NCI-H345 (cell line): ENCODE measurements at regions not wholly inside any gene's neighbourhood (a gene's known extent, or its start where the extent isn't known, plus 50 kb on each side); places are given as distances from the start of the nearest gene placed in this dataset.

Source experiments
- DNase-seq: peaks from one replicate; lab custom pipeline; 2025; lab: John Stamatoyannopoulos, UW

DNA sequence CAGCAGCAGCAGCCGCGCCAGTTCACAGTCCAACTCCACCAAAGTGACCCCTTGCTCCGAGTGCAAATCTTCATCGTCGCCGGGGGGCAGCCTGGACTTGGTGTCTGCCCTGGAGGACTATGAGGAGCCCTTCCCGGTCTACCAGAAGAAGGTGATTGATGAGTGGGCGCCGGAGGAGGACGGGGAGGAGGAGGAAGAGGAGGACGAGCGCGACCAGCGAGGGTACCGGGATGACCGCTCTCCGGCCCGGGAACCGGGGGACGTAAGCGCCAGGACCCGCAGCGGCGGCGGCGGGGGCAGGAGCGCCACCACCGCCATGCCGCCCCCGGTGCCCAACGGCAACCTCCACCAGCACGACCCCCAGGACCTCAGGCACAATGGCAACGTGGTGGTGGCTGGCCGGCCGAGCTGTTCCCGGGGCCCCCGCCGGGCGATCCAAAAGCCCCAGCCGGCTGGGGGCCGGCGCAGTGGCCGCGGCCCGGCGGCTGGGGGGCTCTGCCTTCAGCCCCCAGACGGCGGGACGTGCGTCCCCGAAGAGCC is 224.1 kb upstream of the IL12A start:
- no peak for DNase-seq

DNA sequence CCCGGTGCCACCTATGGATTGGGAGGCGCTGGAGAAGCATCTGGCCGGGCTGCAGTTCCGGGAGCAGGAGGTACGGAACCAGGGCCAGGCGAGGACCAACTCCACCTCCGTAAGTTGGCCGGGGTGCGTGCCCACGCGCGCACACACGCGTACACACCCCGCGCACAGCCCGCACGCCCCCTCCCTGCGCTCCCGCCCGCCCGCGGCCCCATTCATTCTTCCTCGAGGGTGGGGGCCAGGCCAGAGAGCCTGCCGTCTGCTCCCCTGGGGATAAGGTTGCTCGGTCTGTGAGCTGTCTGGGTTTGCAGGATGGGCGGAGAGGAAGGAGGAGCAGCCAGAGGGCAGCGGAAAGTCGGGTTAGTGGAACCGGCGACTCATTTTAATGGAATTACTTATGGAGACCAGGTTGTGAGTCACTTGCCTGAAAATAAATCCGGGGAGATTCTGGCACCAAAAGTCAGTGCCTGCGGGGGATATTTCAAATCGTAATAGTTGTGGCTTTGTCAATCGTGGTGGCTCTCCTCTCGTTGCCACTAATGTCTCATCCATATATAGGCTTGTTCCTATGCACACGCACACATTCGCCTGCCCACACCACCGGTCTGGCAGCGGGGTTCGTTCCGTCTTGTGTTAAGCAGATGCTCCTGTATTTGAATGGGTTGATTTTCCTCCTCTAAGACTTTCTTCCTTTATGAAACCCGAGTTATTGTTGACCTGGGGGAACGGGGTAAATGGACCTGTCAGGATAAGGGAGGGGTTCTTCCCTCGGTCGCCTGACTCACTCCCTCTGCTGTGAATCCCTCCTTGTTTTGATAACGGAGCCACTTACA is 223.4 kb upstream of the IL12A start:
- peak; percentile 75 for DNase-seq

DNA sequence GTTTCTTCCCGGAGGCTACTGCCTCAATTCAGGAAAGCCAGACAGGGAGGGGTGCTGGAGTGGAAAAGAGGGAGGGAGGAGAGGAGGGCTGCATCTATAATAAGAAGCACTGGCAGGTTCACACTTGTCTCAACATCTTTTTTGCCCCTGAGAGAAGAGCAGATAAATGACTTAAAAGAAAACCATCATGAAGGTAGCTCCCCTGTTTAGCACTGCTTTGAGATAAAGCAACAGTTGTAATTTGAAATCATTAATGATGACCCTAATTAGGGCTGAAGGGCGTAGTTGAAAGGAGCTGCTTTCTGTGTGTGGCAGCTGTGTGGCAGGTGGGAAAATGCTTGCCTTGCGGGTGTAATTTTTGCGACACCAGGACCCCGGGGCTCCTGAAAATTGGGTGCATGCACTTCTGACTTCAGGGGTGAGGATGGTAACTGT is 222.8 kb upstream of the IL12A start:
- no peak for DNase-seq

DNA sequence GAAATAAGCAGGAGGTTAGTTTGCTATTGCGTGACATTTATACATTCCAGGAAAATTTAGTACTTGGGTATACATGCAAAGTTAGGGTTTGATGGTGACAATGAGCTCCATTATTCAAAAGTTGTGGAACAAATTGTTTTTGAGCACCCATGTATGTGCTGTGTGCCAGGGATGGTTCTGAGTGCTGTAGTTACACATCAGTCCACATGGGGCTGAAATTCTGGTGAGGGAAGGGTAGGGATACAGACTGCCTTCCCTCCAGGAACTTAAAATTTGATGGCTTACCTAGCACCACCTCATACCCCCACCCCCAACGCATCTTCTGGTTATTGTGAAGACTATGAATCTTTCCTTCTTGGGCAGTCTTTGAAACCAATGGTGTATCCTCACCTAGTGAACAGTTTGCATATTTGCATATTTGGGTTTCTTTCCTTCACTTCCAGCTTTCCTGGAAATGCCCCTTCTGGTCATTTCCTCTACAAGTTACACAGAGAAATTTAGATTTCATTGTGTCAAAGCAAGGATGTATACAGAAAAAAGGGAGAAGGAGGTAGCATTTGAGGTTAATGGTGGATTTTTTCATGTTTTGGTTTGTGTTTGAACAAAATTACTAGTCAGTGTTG is 222.0 kb upstream of the IL12A start:
- peak; percentile 41 for DNase-seq

DNA sequence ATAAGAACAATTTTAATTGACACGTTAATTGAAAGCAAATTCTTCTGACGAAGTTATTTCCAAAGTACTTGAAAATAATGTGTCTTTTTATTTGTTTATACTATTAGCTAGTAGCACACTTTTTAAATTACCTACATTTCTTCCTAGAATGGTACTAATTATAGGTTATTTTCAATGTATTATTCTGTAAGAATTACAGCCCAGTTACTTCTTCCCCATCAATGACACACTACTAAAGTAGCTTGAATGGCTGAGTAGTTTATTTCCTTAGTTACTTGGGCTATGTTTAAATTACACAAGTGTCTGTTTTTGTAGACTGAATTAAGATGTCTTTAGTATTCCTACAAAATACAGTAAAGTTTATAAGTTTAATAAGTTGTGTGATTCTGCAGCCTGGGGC is 217.6 kb upstream of the IL12A start:
- DNase-seq: no peak

DNA sequence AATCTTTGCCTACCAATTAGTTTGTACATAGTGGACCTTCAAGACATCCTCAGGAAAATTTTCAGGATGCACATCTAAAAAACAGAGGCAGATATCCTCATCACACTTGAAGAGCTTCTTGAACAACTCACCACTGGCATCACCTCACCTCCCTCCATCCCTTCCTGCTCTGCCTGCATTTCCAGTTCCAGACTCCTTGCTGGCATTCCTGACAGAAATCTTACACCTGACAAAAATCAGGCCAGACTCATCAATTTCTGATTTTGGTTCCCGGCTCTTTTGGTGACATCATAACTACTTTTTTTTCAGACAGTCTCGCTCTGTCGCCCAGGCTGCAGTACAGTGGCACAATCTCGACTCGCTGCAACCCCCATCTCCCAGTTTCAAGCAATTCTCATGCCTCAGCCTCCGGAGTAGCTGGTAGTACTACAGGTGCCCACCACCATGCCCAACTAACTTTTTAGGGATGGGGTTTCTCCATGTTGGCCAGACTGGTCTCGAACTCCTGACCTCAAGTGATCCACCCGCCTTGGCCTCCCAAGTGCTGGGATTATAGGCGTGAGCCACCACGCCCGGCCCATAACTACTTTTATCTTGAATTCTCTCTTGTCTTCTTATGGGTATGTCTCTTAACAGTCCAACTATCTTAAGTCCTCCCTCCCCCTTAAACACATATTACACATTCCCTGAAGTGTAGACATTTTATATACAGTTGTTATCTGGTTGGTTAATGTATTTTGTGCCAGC is 216.6 kb upstream of the IL12A start:
- DNase-seq: no peak

DNA sequence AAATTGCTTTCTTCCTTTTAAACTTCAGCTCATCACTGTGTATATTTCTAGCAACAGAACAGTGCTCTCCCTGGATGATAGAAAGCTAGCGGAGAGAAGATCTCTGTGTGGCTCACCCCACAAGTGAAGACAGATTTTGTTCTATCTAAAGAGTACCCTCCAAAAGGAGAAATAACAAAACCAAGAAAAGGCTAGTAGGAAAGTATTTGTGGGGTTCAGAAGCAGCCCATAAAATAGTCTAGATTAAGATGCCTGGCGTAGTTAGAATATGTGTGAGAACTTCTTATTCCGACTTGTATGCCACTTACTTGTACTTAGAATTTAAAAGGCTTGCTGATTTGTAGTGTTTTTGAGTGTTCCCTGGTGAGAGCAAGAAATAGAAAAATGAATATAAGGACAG is 214.9 kb upstream of the IL12A start:
- DNase-seq: no peak

DNA sequence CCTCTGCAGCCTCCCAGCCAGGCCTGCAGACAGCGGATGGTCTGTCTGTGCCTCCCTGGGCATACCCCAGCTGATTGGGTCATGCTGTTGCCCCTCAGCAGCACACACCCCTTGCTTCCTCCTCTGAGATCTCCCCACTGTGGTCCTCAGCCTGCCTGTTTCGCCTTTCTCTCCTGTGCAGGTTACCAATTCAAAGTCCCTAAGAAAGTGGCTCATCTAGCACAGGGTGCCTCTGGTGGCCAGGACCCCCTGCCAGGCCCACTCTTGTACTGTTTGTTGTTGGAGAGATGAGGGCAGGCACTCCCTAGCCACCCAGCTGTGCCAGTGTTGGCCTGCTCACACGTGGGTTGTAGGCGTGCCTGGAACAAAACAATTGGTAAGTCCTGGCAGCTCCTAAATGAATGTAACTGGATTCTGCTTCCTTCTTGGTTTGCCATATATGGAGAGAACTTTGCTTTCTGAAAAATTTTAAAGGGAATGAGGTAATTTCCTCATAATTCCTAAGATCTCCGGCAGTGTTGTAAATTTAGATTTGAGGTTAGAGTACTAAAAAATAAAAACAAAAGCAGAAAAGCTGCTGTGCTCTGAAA is 213.2 kb upstream of the IL12A start:
- DNase-seq: peak; percentile 90

DNA sequence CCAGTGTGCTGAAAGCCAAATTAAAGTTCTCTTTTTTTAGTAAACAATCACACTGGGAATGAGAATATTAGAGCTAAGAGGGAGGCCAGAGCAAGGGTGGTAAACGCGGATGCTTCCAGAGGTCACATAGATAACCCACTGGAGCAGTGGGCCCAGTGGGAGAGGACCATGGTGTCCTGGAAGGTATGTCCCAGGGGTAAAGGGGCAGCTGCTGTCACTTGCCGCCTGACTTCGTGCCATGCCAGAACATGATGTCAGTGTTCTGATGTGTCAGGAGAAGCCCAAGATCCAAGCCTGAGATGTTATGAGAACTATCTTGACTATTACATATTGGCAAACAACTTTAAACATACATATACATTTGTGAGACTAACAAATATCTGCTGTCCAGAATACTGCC is 211.9 kb upstream of the IL12A start:
- DNase-seq: no peak

DNA sequence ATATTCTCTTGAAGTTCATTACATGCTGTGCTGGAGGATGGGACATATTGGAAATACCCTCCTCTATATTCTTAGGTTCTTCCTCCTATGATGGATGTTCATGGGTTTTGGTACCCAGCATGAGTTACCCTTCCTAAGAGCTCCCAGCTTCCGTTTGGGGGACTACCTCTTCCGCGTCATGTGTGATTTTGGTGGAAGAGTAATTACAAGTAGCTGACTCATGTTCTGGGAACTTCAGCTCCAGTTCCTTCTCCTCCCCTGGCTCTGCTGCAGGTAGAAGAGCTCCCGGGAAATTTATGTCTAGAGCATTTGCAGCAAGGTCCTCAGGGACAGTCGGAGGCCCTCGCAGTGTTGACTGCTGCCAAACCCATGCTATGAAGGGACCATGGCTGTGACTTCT is 208.8 kb upstream of the IL12A start:
- DNase-seq: no peak

DNA sequence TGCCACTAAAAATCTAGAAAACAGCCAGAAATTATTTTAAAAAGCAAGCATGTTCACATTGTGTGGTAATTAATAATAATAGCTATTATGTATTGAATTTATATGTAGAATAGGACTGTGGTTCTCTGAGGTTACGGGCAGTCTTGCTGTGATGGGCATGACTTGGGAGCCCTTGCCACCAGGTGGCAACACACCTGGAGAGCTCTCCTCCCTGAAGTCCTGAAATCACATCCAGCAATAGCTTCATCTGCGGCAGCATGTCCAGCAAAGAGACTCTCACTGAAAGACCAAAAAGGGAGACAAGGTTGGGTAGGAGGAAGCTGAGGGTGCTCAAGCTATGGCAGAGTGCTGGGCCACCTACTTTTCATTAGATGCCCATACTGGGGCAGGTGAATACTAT is 206.8 kb upstream of the IL12A start:
- DNase-seq: peak; percentile 3

DNA sequence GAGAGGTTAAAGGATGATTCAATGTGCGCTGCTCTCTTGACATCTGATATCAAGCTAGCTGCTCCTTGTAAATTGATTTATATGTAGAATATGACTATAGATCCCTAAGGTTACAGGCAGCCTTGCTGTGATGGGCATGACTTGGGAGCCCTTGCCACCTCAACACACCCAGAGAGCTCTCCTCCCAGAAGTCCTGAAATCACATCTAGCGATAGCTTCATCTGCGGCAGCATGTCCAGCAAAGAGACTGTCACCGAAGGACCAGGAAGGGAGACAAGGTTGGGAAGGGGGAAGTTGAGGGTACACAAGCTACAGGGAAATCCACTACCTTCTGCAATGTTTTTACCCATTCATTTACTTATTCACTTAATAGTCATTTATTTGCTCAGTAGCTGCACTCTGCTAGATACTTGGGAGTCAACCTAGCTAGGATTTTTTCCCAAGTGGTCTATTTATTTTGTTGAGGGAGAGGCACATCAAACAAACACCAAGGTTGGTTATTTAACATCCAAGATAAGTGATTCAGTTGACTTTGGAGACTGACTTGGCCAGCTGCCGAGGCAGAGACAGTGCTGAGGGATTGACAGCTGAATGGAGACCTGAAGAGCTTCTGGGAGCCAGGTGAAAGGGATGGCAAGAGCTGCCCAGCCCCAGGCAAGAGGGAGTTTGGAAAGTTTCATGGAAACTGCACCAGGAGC is 205.8 kb upstream of the IL12A start:
- DNase-seq: peak; percentile 86

DNA sequence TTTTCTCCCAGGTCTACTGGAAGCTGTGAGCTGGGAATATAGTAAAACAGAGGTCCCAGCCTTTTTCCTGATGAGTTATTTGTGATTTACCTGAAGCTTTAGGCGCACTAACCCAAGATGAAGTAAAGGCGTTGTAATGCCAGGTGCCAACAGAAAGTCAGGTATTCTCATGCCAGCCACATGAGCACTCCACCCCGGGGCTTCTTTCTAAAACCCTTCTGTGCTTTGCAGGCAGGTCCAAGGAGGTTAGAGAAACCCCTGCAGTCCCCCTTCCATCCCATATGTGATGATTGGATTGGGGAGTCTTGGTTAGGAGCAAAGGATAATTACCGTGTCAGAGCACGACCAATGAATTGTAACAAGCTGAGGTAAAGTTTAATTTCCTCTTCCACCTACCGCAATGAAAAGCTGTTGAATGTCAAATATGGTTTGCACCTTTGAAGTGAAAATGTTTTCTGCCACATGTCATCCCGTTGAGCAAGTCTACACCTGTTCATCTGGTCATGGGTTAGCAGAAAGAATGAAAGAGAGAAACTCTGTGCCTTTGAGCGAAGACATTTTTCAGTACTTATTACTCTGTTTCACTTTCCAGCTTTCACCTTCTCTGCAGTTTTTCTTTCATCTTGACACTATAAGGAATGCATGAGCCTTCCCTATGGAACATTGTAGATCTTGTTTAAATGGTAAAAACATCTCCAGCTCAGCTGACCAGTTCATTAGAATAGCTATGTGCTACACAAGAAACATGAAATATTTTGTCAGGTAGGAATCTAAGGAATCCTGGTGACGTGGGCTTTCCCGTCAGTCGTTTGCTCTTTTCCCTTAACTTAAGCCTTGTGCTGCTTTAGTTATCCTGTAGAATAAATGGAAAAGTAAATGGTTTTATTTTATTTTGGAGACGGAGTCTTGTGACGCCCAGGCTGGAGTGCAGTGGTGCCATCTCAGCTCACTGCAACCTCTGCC is 204.6 kb upstream of the IL12A start:
- DNase-seq: no peak

DNA sequence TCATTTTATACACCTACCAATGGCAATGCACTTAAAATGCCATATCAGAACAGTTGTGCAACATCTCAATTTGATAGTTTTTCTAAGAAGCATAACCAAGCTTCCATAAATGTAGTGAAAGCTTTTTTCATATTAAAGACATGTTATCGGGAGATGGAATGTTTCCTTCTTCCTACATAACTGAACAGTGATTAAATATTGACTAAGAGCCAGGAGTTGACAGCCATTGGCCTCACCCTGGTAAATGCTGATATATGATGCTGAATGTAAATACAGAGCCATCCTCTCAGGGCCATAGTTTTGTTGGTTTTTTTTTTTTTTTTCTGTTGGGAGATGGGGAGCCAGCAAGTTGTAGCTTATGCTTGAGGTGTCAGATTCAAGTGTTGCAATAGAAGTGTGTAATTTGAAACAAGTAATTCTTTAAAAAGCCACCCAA is 203.3 kb upstream of the IL12A start:
- peak; percentile 51 for DNase-seq

DNA sequence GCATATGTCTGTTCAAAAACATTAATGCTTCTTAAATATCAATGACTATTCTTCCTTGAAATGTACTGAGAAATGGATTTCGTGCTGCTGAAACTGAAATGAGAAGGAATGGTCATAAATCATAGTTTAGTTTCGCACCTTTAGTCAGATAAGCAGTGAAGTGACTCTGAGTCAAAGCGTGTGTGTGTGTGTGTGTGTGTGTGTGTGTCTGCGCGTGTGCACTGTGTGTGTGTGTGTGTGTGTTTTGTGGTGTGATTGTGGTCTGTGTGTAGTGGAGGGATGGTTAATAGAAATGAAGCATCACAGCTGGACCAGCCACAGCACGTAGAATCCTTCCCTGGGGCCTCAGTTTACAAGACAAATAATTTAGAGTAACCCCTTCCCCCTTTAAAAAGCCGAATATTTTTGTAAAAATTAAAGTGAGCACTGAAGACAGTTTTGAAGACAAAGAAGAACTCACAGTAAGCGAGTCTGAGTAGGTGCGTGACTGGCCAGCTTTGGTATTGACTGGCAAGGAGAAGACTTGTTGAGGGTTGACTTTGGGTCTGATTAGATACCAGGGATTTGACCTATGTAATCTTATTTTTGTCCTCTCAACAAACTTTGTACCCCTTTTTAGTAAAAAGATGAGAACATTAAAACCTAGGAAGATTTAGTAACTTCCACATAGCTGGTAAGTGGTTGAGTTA is 202.0 kb upstream of the IL12A start:
- no peak for DNase-seq

DNA sequence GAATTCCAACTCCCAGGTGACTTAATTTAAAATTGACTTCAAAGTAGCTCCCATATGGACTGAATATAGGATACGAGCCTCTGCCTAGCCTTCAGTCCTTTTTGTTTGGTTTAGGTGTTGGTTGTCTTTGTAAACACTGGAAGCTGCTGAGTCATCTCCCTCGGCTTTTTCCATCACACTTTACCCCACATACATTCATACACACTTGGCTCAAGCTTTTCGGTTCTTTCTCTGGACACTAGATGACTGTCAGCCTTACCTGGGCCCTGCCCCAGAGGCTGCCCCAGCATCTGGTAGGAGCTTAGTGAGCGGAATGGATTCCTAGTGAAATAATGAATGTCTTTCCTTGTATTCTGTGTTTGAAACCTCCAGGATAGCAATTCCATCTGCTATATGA is 201.5 kb upstream of the IL12A start:
- peak; percentile 32 for DNase-seq

DNA sequence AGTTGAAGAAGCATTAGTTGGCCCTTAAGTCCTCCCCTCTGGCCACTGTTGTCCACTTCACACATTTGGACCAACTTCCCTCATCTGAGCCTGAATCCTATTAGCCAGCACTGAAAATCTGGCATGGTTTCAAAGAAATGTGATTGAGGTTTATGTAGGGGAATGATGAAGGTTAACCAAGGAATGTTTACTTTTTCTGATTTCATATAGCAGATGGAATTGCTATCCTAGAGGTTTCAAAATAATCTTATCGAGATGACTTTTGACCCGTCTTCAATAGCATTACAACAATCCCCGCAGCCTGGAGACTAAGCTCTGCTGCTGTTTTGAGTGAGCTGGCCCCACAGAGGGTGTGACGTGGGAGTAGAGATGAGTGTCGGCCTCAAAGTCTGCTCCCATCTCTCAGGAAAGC is 200.8 kb upstream of the IL12A start:
- DNase-seq: no peak

DNA sequence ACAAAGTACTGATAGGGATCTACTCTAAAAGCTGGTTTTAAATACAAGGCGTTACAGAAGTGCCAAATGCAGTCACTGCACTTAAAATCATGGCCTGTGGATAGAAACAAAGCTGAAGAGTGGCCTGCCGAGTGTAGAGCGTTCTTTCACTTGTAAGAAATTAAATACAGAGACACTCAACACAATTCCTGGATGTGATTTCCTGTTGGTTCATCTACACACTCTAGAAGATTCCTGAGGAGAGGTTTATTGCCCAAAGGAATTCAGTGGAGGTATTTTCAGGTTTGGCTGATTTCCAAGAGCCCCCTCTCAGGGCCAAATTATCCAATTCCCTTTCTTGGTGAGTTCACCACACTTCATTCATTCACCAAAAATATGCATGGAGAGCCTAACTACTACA is 200.3 kb upstream of the IL12A start:
- DNase-seq: no peak

DNA sequence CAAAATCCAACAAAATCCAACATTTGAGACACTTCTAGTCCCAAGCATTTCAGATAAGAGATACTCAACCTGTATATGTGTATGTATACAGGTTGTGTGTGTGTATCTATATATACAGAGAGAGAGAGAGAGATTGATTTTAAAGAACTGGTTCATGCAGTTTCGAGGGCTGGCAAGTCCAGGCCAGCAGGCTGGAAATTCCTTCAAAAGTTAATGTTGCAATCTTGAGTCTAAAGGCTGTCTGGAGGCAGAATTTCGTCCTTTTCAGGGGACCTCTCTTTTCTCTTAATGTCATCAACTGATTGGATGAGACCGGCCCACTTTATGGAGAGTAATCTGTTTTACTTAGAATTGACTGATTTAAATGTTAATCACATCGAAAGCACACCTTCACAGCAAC is 199.6 kb upstream of the IL12A start:
- DNase-seq: no peak
